ENCODE measurements at regions not wholly inside any gene's neighbourhood (a gene's known extent, or its start where the extent isn't known, plus 50 kb on each side); places are given as distances from the start of the nearest gene placed in this dataset.

- H3K27ac ChIP-seq (ENCODE audit: low read length in 2 of 2), result no peak overlapping the region
- intact Hi-C loops (cut with micrococcal nuclease), result loop anchor here (5.0 kb wide), 2 partner anchors 531 to 551 kb away; no protein-coding TSS in a partner anchor
- no peaks in the 10 kb centered on the region for H4K20me1 ChIP-seq (ENCODE audit: control insufficient read depth, insufficient read depth, low read length, poor library complexity, severe bottlenecking)
- no peaks in the 10 kb centered on the region for H3K36me3 ChIP-seq (replicated peaks in 1 of 2; ENCODE audit: control extremely low read depth in 1 of 2, control insufficient read depth in 1 of 2, extremely low read depth in 1 of 2, insufficient read depth in 2 of 2, low read length in 1 of 2)
- H3K79me2 ChIP-seq (ENCODE audit: control insufficient read depth, insufficient read depth, low read length), result no peaks in the 10 kb centered on the region
- peak overlapping the region in 3 of 5 experiments; percentile 5 to 35 (median 8) for H3K4me3 ChIP-seq (ENCODE audit: control extremely low read depth in 1 of 5, extremely low read depth in 1 of 5, insufficient read depth in 1 of 5, low read depth in 2 of 5, low read length in 4 of 5)
- TF ChIP-seq, protein P1, sequence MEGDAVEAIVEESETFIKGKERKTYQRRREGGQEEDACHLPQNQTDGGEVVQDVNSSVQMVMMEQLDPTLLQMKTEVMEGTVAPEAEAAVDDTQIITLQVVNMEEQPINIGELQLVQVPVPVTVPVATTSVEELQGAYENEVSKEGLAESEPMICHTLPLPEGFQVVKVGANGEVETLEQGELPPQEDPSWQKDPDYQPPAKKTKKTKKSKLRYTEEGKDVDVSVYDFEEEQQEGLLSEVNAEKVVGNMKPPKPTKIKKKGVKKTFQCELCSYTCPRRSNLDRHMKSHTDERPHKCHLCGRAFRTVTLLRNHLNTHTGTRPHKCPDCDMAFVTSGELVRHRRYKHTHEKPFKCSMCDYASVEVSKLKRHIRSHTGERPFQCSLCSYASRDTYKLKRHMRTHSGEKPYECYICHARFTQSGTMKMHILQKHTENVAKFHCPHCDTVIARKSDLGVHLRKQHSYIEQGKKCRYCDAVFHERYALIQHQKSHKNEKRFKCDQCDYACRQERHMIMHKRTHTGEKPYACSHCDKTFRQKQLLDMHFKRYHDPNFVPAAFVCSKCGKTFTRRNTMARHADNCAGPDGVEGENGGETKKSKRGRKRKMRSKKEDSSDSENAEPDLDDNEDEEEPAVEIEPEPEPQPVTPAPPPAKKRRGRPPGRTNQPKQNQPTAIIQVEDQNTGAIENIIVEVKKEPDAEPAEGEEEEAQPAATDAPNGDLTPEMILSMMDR (IDR thresholded peaks at IDR 0.05), result peak; percentile 29
- no peak for TF ChIP-seq EZH2 (IDR thresholded peaks at IDR 0.05; ENCODE audit: borderline replicate concordance, insufficient read depth, low read depth, low read length, poor library complexity, severe bottlenecking)
- peak; percentile 36 for ATAC-seq (ENCODE audit: low read depth)
- no peak overlapping the region for H3K4me3 Mint-ChIP-seq
- peak; percentile 44 for DNase-seq
- ChIA-PET CTCF (no interaction called here), POLR2A (no interaction called here)
- no peak overlapping the region for H3K27ac Mint-ChIP-seq
- H3K4me2 ChIP-seq (replicated peaks; ENCODE audit: low read depth, low read length, poor library complexity, severe bottlenecking), result peak overlapping the region; percentile 52
- H3K9ac ChIP-seq (ENCODE audit: low read length), result peak overlapping the region; percentile 42
- peaks cover 8% of the 10 kb centered on the region for H3K4me1 Mint-ChIP-seq
- peaks cover 36% of the 10 kb centered on the region for H3K27me3 Mint-ChIP-seq
- H3K4me1 ChIP-seq (ENCODE audit: control insufficient read depth in 2 of 2, insufficient read depth in 2 of 2, low read length in 2 of 2), result peaks cover 51 to 54% of the 10 kb centered on the region in 2 donors
- H3K9me3 Mint-ChIP-seq (ENCODE audit: insufficient read depth), result no peaks in the 10 kb centered on the region
- peaks cover 2 to 68% (median 58%) of the 10 kb centered on the region in 4 experiments for H3K27me3 ChIP-seq (replicated peaks in 1 of 4; ENCODE audit: control extremely low read depth in 1 of 4, control insufficient read depth in 3 of 4, insufficient read depth in 4 of 4, low read length in 3 of 4)
- H3K9me3 ChIP-seq (ENCODE audit: control extremely low read depth in 1 of 3, control insufficient read depth in 2 of 3, insufficient read depth in 1 of 3, low read length in 2 of 3), result peaks cover 0 to 49% (median 18%) of the 10 kb centered on the region in 3 donors
- H2AFZ ChIP-seq (ENCODE audit: insufficient read depth, low read depth, low read length, poor library complexity, severe bottlenecking), result peak overlapping the region; percentile 7
- WGBS (ENCODE audit: insufficient coverage), result 7% methylated on average over 29 of the region's 49 CpGs
These were observed 127.5 kb downstream of the TMEM161B start for GRCh38 chr5:88140856-88141752.

- Histone ChIP-seq H3K4me2 (replicated peaks; ENCODE audit: low read depth, low read length, poor library complexity, severe bottlenecking) (peak overlapping the region; percentile 52), H4K20me1 (ENCODE audit: control insufficient read depth, insufficient read depth, low read length, poor library complexity, severe bottlenecking) (no peaks in the 10 kb centered on the region), H2AFZ (ENCODE audit: insufficient read depth, low read depth, low read length, poor library complexity, severe bottlenecking) (no peak overlapping the region)
These were observed 128.2 kb downstream of the TMEM161B start for GRCh38 chr5:88140396-88140855.

More at GRCh38 chr5:88140396-88140855, 128.2 kb downstream of the TMEM161B start:
- Histone ChIP-seq H3K27ac (ENCODE audit: low read length in 2 of 2) (no peak overlapping the region), H3K4me3 (ENCODE audit: control extremely low read depth in 1 of 5, extremely low read depth in 1 of 5, insufficient read depth in 1 of 5, low read depth in 2 of 5, low read length in 4 of 5) (peak overlapping the region in 1 of 5 experiments; percentile 35), H3K4me1 (ENCODE audit: control insufficient read depth in 2 of 2, insufficient read depth in 2 of 2, low read length in 2 of 2) (peaks cover 45 to 47% of the 10 kb centered on the region in 2 donors), H3K36me3 (replicated peaks in 1 of 2; ENCODE audit: control extremely low read depth in 1 of 2, control insufficient read depth in 1 of 2, extremely low read depth in 1 of 2, insufficient read depth in 2 of 2, low read length in 1 of 2) (no peaks in the 10 kb centered on the region), H3K9me3 (ENCODE audit: control extremely low read depth in 1 of 3, control insufficient read depth in 2 of 3, insufficient read depth in 1 of 3, low read length in 2 of 3) (peaks cover 0 to 43% (median 18%) of the 10 kb centered on the region in 3 donors), H3K27me3 (replicated peaks in 1 of 4; ENCODE audit: control extremely low read depth in 1 of 4, control insufficient read depth in 3 of 4, insufficient read depth in 4 of 4, low read length in 3 of 4) (peaks cover 2 to 61% (median 52%) of the 10 kb centered on the region in 4 experiments), H3K9ac (ENCODE audit: low read length) (peak overlapping the region; percentile 42), H3K79me2 (ENCODE audit: control insufficient read depth, insufficient read depth, low read length) (no peaks in the 10 kb centered on the region)
- TF ChIP-seq, protein P1 (IDR thresholded peaks at IDR 0.05), result no peak
- no peak for TF ChIP-seq EZH2 (IDR thresholded peaks at IDR 0.05; ENCODE audit: borderline replicate concordance, insufficient read depth, low read depth, low read length, poor library complexity, severe bottlenecking)
- intact Hi-C loops (cut with micrococcal nuclease), result loop anchor here (5.0 kb wide), 2 partner anchors 532 to 552 kb away; no protein-coding TSS in a partner anchor
- peak; percentile 8 for DNase-seq
- Mint-ChIP-seq H3K4me3 (no peak overlapping the region), H3K9me3 (ENCODE audit: insufficient read depth) (no peaks in the 10 kb centered on the region), H3K4me1 (peaks cover 6% of the 10 kb centered on the region), H3K27ac (no peak overlapping the region), H3K27me3 (peaks cover 30% of the 10 kb centered on the region)
- 12% methylated on average over 14 of the region's 15 CpGs for WGBS (ENCODE audit: insufficient coverage)
- ATAC-seq (ENCODE audit: low read depth), result no peak
- ChIA-PET CTCF (no interaction called here), POLR2A (no interaction called here)

Data from B cell (primary cell).